ENCODE measurements at regions not wholly inside any gene's neighbourhood (a gene's known extent, or its start where the extent isn't known, plus 50 kb on each side); places are given as distances from the start of the nearest gene placed in this dataset.

GRCh38 chr6:165850434-165851019, 187.5 kb upstream of the PDE10A start:
- Mint-ChIP-seq H3K27me3 (ENCODE audit: unreplicated experiment) (peaks cover 6% of the 10 kb centered on the region), H3K9me3 (ENCODE audit: unreplicated experiment) (no peaks in the 10 kb centered on the region), H3K4me1 (ENCODE audit: unreplicated experiment) (peaks cover 5% of the 10 kb centered on the region), H3K36me3 (ENCODE audit: low read depth, unreplicated experiment) (no peaks in the 10 kb centered on the region), H3K27ac (ENCODE audit: unreplicated experiment) (no peak overlapping the region), H3K4me3 (ENCODE audit: unreplicated experiment) (no peak overlapping the region)
- peak; percentile 79 for DNase-seq (ENCODE audit: low spot score)
- peak; percentile 97 for TF ChIP-seq CTCF (IDR thresholded peaks at IDR 0.05; ENCODE audit: unreplicated experiment)

GRCh38 chr6:165849534-165850430, 186.7 kb upstream of the PDE10A start:
- DNase-seq (ENCODE audit: low spot score) = no peak
- Mint-ChIP-seq H3K27ac (ENCODE audit: unreplicated experiment) (no peak overlapping the region), H3K27me3 (ENCODE audit: unreplicated experiment) (peaks cover 6% of the 10 kb centered on the region), H3K36me3 (ENCODE audit: low read depth, unreplicated experiment) (no peaks in the 10 kb centered on the region), H3K4me1 (ENCODE audit: unreplicated experiment) (peaks cover 5% of the 10 kb centered on the region), H3K9me3 (ENCODE audit: unreplicated experiment) (no peaks in the 10 kb centered on the region), H3K4me3 (ENCODE audit: unreplicated experiment) (no peak overlapping the region)
- no peak for TF ChIP-seq CTCF (IDR thresholded peaks at IDR 0.05; ENCODE audit: unreplicated experiment)

- Mint-ChIP-seq H3K27ac (ENCODE audit: unreplicated experiment) (no peak overlapping the region), H3K4me3 (ENCODE audit: unreplicated experiment) (no peak overlapping the region), H3K4me1 (ENCODE audit: unreplicated experiment) (peaks cover 3% of the 10 kb centered on the region), H3K27me3 (ENCODE audit: unreplicated experiment) (no peaks in the 10 kb centered on the region), H3K36me3 (ENCODE audit: low read depth, unreplicated experiment) (no peaks in the 10 kb centered on the region), H3K9me3 (ENCODE audit: unreplicated experiment) (no peaks in the 10 kb centered on the region)
- peak; percentile 62 for TF ChIP-seq CTCF (IDR thresholded peaks at IDR 0.05; ENCODE audit: unreplicated experiment)
- DNase-seq (ENCODE audit: low spot score) = peak; percentile 30
Observed at GRCh38 chr6:165848086-165848426, 185.0 kb upstream of the PDE10A start.

- Mint-ChIP-seq H3K27ac (ENCODE audit: unreplicated experiment) (no peak overlapping the region), H3K9me3 (ENCODE audit: unreplicated experiment) (no peaks in the 10 kb centered on the region), H3K4me1 (ENCODE audit: unreplicated experiment) (peaks cover 3% of the 10 kb centered on the region), H3K27me3 (ENCODE audit: unreplicated experiment) (no peaks in the 10 kb centered on the region), H3K36me3 (ENCODE audit: low read depth, unreplicated experiment) (no peaks in the 10 kb centered on the region), H3K4me3 (ENCODE audit: unreplicated experiment) (no peak overlapping the region)
- DNase-seq (ENCODE audit: low spot score) = no peak
- no peak for TF ChIP-seq CTCF (IDR thresholded peaks at IDR 0.05; ENCODE audit: unreplicated experiment)
Observed at GRCh38 chr6:165847407-165848085, 184.5 kb upstream of the PDE10A start.

Measured in endothelial cell (in vitro differentiated cells).